ENCODE measurements at regions not wholly inside any gene's neighbourhood (a gene's known extent, or its start where the extent isn't known, plus 50 kb on each side); places are given as distances from the start of the nearest gene placed in this dataset.

DNA sequence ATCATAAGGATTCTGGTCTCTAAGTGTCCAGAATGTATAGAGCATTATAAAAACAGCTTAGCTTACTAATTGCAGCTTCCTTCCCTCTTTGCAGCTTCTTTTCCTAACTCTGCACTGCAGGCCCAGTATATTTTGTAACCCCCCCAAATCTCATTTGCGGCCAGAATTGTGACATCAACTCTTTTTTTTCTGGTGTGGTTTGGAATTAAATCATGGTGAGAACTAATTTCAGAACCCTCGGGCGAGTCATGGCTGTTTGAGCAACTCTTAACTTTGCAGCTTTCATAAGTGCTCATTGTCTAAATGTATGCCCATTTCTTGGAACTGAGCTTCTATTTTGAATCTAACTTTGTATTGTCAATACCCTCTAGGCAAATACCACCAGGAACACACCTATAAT, 187.4 kb downstream of the CYYR1 start:
- ChIA-PET POLR2A (ENCODE audit: unreplicated experiment) (no interaction called here), CTCF (no interaction called here)
- 0 out of 2 replicates have a peak, but pooled peaks cover 8% of the 10 kb centered on the region for H3K9me3 ChIP-seq (ENCODE audit: low read length)
- DNase-seq, result peak; percentile 63
- peaks cover 16% of the 10 kb centered on the region for H3F3A ChIP-seq (ENCODE audit: low read length, unreplicated experiment)
- H3K4me3 ChIP-seq (ENCODE audit: low read length), result no peak overlapping the region
- 0 out of 2 replicates have a peak overlapping the region, but pooled peaks have one; percentile 3 for H2AFZ ChIP-seq (ENCODE audit: low read length)
- H3K9ac ChIP-seq (ENCODE audit: low read length), result no peak overlapping the region
- H3K4me1 ChIP-seq (ENCODE audit: insufficient read depth, low read length), result peaks cover 29% of the 10 kb centered on the region
- intact Hi-C loops (cut with micrococcal nuclease), result no loop called here
- H4K20me1 ChIP-seq (ENCODE audit: low read length), result no peaks in the 10 kb centered on the region
- no peak for ATAC-seq
- H3K27ac ChIP-seq (ENCODE audit: low read length), result peak overlapping the region; percentile 16; the same call in 1 of the 2 replicates
- H3K36me3 ChIP-seq (ENCODE audit: low read depth, low read length), result no peaks in the 10 kb centered on the region
- no peaks in the 10 kb centered on the region for H3K9me2 ChIP-seq (replicated peaks; ENCODE audit: low read length)
- no TSS peak for BruUV-seq (replicated peaks)
- TF ChIP-seq EZH2 (IDR thresholded peaks at IDR 0.05; ENCODE audit: low read length, unreplicated experiment) (no peak), EZH2phosphoT487 (IDR thresholded peaks at IDR 0.05; ENCODE audit: borderline replicate concordance, low read length) (no peak)
- TF ChIP-seq, protein P1, sequence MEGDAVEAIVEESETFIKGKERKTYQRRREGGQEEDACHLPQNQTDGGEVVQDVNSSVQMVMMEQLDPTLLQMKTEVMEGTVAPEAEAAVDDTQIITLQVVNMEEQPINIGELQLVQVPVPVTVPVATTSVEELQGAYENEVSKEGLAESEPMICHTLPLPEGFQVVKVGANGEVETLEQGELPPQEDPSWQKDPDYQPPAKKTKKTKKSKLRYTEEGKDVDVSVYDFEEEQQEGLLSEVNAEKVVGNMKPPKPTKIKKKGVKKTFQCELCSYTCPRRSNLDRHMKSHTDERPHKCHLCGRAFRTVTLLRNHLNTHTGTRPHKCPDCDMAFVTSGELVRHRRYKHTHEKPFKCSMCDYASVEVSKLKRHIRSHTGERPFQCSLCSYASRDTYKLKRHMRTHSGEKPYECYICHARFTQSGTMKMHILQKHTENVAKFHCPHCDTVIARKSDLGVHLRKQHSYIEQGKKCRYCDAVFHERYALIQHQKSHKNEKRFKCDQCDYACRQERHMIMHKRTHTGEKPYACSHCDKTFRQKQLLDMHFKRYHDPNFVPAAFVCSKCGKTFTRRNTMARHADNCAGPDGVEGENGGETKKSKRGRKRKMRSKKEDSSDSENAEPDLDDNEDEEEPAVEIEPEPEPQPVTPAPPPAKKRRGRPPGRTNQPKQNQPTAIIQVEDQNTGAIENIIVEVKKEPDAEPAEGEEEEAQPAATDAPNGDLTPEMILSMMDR (conservative IDR thresholded peaks at IDR 0.05; ENCODE audit: low read depth, low read length), result no peak
- H3K79me2 ChIP-seq (ENCODE audit: low read length), result no peaks in the 10 kb centered on the region
- H3K27me3 ChIP-seq (ENCODE audit: low read length), result no peaks in the 10 kb centered on the region
- H3K4me2 ChIP-seq (ENCODE audit: low read length), result no peak overlapping the region

GRCh38 chr21:26379561-26379960, 193.5 kb downstream of the CYYR1 start:
- ATAC-seq (no peak), DNase-seq (no peak)
- H3K79me2 ChIP-seq (ENCODE audit: low read length), result no peaks in the 10 kb centered on the region
- H3K36me3 ChIP-seq (ENCODE audit: low read depth, low read length), result no peaks in the 10 kb centered on the region
- no peaks in the 10 kb centered on the region for H3K9me3 ChIP-seq (ENCODE audit: low read length)
- H2AFZ ChIP-seq (ENCODE audit: low read length), result no peak overlapping the region
- peaks cover 6% of the 10 kb centered on the region; the same call in 1 of the 2 replicates for H3K4me1 ChIP-seq (ENCODE audit: insufficient read depth, low read length)
- no peak overlapping the region for H3K4me2 ChIP-seq (ENCODE audit: low read length)
- no TSS peak for BruUV-seq (replicated peaks)
- TF ChIP-seq EZH2 (IDR thresholded peaks at IDR 0.05; ENCODE audit: low read length, unreplicated experiment) (no peak), EZH2phosphoT487 (IDR thresholded peaks at IDR 0.05; ENCODE audit: borderline replicate concordance, low read length) (no peak)
- intact Hi-C loops (cut with micrococcal nuclease), result no loop called here
- H3K27ac ChIP-seq (ENCODE audit: low read length), result no peak overlapping the region
- no peaks in the 10 kb centered on the region for H4K20me1 ChIP-seq (ENCODE audit: low read length)
- H3K9me2 ChIP-seq (replicated peaks; ENCODE audit: low read length), result peaks cover 2% of the 10 kb centered on the region; the same call in 1 of the 2 replicates
- H3F3A ChIP-seq (ENCODE audit: low read length, unreplicated experiment), result no peaks in the 10 kb centered on the region
- POLR2A ChIA-PET (ENCODE audit: unreplicated experiment), result no interaction called here
- H3K27me3 ChIP-seq (ENCODE audit: low read length), result no peaks in the 10 kb centered on the region
- H3K9ac ChIP-seq (ENCODE audit: low read length), result no peak overlapping the region
- no peak overlapping the region for H3K4me3 ChIP-seq (ENCODE audit: low read length)
- CTCF ChIA-PET, result no interaction called here

GRCh38 chr21:26377111-26377694, 195.9 kb downstream of the CYYR1 start:
- CTCF ChIA-PET, result no interaction called here
- peaks cover 6% of the 10 kb centered on the region; the same call in 1 of the 2 replicates for H3K4me1 ChIP-seq (ENCODE audit: insufficient read depth, low read length)

More at GRCh38 chr21:26377111-26377694, 195.9 kb downstream of the CYYR1 start:
- POLR2A ChIA-PET (ENCODE audit: unreplicated experiment), result no interaction called here
- H3K9ac ChIP-seq (ENCODE audit: low read length), result no peak overlapping the region
- H3K9me2 ChIP-seq (replicated peaks; ENCODE audit: low read length), result peaks cover 2% of the 10 kb centered on the region; the same call in 1 of the 2 replicates
- DNase-seq, result peak; percentile 56
- H3F3A ChIP-seq (ENCODE audit: low read length, unreplicated experiment), result no peaks in the 10 kb centered on the region
- no peaks in the 10 kb centered on the region for H3K36me3 ChIP-seq (ENCODE audit: low read depth, low read length)
- H3K27me3 ChIP-seq (ENCODE audit: low read length), result no peaks in the 10 kb centered on the region
- H3K79me2 ChIP-seq (ENCODE audit: low read length), result no peaks in the 10 kb centered on the region
- intact Hi-C loops (cut with micrococcal nuclease), result no loop called here
- TF ChIP-seq, protein P1 (conservative IDR thresholded peaks at IDR 0.05; ENCODE audit: low read depth, low read length), result no peak
- TF ChIP-seq EZH2 (IDR thresholded peaks at IDR 0.05; ENCODE audit: low read length, unreplicated experiment) (no peak), EZH2phosphoT487 (IDR thresholded peaks at IDR 0.05; ENCODE audit: borderline replicate concordance, low read length) (no peak)
- H3K4me2 ChIP-seq (ENCODE audit: low read length), result no peak overlapping the region
- no peak overlapping the region for H3K4me3 ChIP-seq (ENCODE audit: low read length)
- H4K20me1 ChIP-seq (ENCODE audit: low read length), result no peaks in the 10 kb centered on the region
- peak; percentile 40 for ATAC-seq
- BruUV-seq (replicated peaks), result no TSS peak
- no peaks in the 10 kb centered on the region for H3K9me3 ChIP-seq (ENCODE audit: low read length)
- H3K27ac ChIP-seq (ENCODE audit: low read length), result no peak overlapping the region
- H2AFZ ChIP-seq (ENCODE audit: low read length), result no peak overlapping the region
